ENCODE measurements at regions not wholly inside any gene's neighbourhood (a gene's known extent, or its start where the extent isn't known, plus 50 kb on each side); places are given as distances from the start of the nearest gene placed in this dataset.

- no peaks in the 10 kb centered on the region for H3K36me3 Mint-ChIP-seq (ENCODE audit: low read depth)
- ChIA-PET POLR2A (no interaction called here), CTCF (no interaction called here)
- no peak overlapping the region for H3K4me3 Mint-ChIP-seq
- no peak for TF ChIP-seq CTCF (IDR thresholded peaks at IDR 0.05)
- intact Hi-C loops (cut with micrococcal nuclease) = no loop called here
- no peaks in the 10 kb centered on the region for H3K4me1 Mint-ChIP-seq
- ATAC-seq (ENCODE audit: low read depth) = no peak
- H3K27me3 Mint-ChIP-seq = peaks cover 29% of the 10 kb centered on the region
- peaks cover 6% of the 10 kb centered on the region for H3K9me3 Mint-ChIP-seq
- no peak for DNase-seq
- no peak overlapping the region for H3K27ac Mint-ChIP-seq
Observed at GRCh38 chr1:38613996-38614395, 245.6 kb downstream of the RRAGC start.

- Mint-ChIP-seq H3K4me1 (no peaks in the 10 kb centered on the region), H3K4me3 (no peak overlapping the region), H3K27me3 (peaks cover 28% of the 10 kb centered on the region), H3K27ac (no peak overlapping the region), H3K36me3 (ENCODE audit: low read depth) (no peaks in the 10 kb centered on the region), H3K9me3 (peaks cover 6% of the 10 kb centered on the region)
- no peak for DNase-seq
- ChIA-PET CTCF (no interaction called here), POLR2A (no interaction called here)
- TF ChIP-seq CTCF (IDR thresholded peaks at IDR 0.05) = no peak
- ATAC-seq (ENCODE audit: low read depth) = no peak
- intact Hi-C loops (cut with micrococcal nuclease) = no loop called here
Observed at GRCh38 chr1:38612951-38613350, 246.6 kb downstream of the RRAGC start.

- intact Hi-C loops (cut with micrococcal nuclease) = no loop called here
- CTCF ChIA-PET = no interaction called here
- peaks cover 6% of the 10 kb centered on the region for H3K9me3 Mint-ChIP-seq
- POLR2A ChIA-PET = no interaction called here
- no peak overlapping the region for H3K27ac Mint-ChIP-seq
- peaks cover 19% of the 10 kb centered on the region for H3K27me3 Mint-ChIP-seq
- H3K36me3 Mint-ChIP-seq (ENCODE audit: low read depth) = no peaks in the 10 kb centered on the region
- ATAC-seq (ENCODE audit: low read depth) (no peak), DNase-seq (no peak)
- H3K4me1 Mint-ChIP-seq = no peaks in the 10 kb centered on the region
- no peak overlapping the region for H3K4me3 Mint-ChIP-seq
- no peak for TF ChIP-seq CTCF (IDR thresholded peaks at IDR 0.05)
Observed at GRCh38 chr1:38611664-38612211, 247.8 kb downstream of the RRAGC start.

- H3K27me3 Mint-ChIP-seq = peaks cover 22% of the 10 kb centered on the region
- H3K4me3 Mint-ChIP-seq = no peak overlapping the region
- H3K27ac Mint-ChIP-seq = no peak overlapping the region
- intact Hi-C loops (cut with micrococcal nuclease) = loop anchor here (5.0 kb wide), 1 partner anchor 208 kb away; no protein-coding TSS in a partner anchor
- POLR2A ChIA-PET = no interaction called here
- H3K4me1 Mint-ChIP-seq = no peaks in the 10 kb centered on the region
- no peak for TF ChIP-seq CTCF (IDR thresholded peaks at IDR 0.05)
- ATAC-seq (ENCODE audit: low read depth) (no peak), DNase-seq (no peak)
- no peaks in the 10 kb centered on the region for H3K36me3 Mint-ChIP-seq (ENCODE audit: low read depth)
- CTCF ChIA-PET = interaction anchor here (0.8 kb wide), 1 partner anchor 483 kb away, joined by 3 read pairs; no protein-coding TSS in a partner anchor
- no peaks in the 10 kb centered on the region for H3K9me3 Mint-ChIP-seq
Observed at GRCh38 chr1:38609166-38610025, 250.2 kb downstream of the RRAGC start.

GRCh38 chr1:38608202-38608864, 251.2 kb downstream of the RRAGC start:
- ChIA-PET CTCF (interaction anchor here (0.7 to 0.8 kb wide), 2 partner anchors 484 to 621 kb away, joined by 3 read pairs; no protein-coding TSS in a partner anchor), POLR2A (no interaction called here)
- Mint-ChIP-seq H3K36me3 (ENCODE audit: low read depth) (no peaks in the 10 kb centered on the region), H3K4me3 (no peak overlapping the region), H3K9me3 (no peaks in the 10 kb centered on the region), H3K27ac (no peak overlapping the region), H3K27me3 (peaks cover 24% of the 10 kb centered on the region), H3K4me1 (no peaks in the 10 kb centered on the region)
- intact Hi-C loops (cut with micrococcal nuclease) = loop anchor here (5.0 kb wide), 1 partner anchor 209 kb away; no protein-coding TSS in a partner anchor
- TF ChIP-seq CTCF (IDR thresholded peaks at IDR 0.05) = no peak
- ATAC-seq (ENCODE audit: low read depth) (peak; percentile 37), DNase-seq (no peak)

Data from activated B cell treated with CpG ODN at 0.5 μM for 24 hours (primary cell).